HG03159 (cell line): ENCODE measurements at regions not wholly inside any gene's neighbourhood (a gene's known extent, or its start where the extent isn't known, plus 50 kb on each side); places are given as distances from the start of the nearest gene placed in this dataset.

Experiments
- ATAC-seq: cut with Tn5 transposase; IDR thresholded peaks from one replicate; pipeline ENCODE4 v1.9.1; 2021; ENCODE audit warnings: mild to moderate bottlenecking, moderate library complexity; ENCODE audit not compliant: unreplicated experiment

- no peak for ATAC-seq
Observed at GRCh38 chr2:173629076-173629475, 274.4 kb downstream of the CDCA7 start.

DNA sequence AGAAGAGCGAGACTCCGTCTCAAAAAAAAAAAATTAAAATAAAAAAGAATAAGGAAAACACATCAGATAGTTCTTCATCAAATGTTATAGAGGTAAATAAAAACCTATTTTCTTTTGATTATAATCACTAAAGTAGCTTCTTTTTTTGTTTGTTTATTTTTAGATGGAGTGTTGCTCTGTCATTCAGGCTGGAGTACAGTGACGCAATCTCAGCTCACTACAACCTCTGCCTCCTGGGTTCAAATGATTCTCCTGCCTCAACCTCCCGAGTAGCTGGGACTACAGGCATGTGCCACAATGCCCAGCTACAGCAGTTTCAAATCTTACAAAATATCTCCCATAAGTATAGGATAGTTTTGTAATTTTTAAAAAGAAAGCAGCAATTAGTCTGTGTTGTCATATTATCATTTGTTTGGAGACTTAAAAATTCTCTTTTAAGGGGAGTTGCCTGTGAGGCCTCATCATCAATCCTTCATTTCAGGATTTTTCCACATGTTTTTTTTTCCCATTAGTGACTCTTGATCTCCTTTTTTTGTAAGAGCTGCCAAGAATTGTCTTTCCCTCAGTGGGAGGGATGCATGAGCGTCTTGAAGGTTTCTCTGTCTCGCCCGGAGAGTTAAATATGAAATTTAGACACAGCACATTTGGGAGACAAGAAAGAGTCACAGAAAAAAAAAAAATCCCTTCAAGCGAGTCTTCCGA lies 275.9 kb downstream of the CDCA7 start:
- no peak for ATAC-seq

GRCh38 chr2:173631127-173631460 lies 276.4 kb downstream of the CDCA7 start:
- ATAC-seq = no peak

GRCh38 chr2:173644146-173644545 lies 289.5 kb downstream of the CDCA7 start:
- ATAC-seq = no peak

GRCh38 chr2:173647681-173648311 lies 293.1 kb downstream of the CDCA7 start:
- no peak for ATAC-seq

- no peak for ATAC-seq
Observed at GRCh38 chr2:173648816-173649215, 294.1 kb downstream of the CDCA7 start.

- ATAC-seq = no peak
Observed at GRCh38 chr2:173649527-173650219, 295.0 kb downstream of the CDCA7 start.

GRCh38 chr2:173651891-173652290 lies 297.2 kb downstream of the CDCA7 start:
- no peak for ATAC-seq

- ATAC-seq = no peak
Observed at GRCh38 chr2:173652311-173652710, 297.6 kb downstream of the CDCA7 start.

GRCh38 chr2:173652767-173653431 lies 298.2 kb downstream of the CDCA7 start:
- no peak for ATAC-seq

- ATAC-seq = no peak
Observed at GRCh38 chr2:173653432-173653805, 298.7 kb downstream of the CDCA7 start.

- ATAC-seq = no peak
Observed at GRCh38 chr2:173654161-173654895, 299.7 kb downstream of the CDCA7 start.

GRCh38 chr2:173654896-173655265 lies 300.2 kb downstream of the CDCA7 start:
- ATAC-seq = no peak

DNA sequence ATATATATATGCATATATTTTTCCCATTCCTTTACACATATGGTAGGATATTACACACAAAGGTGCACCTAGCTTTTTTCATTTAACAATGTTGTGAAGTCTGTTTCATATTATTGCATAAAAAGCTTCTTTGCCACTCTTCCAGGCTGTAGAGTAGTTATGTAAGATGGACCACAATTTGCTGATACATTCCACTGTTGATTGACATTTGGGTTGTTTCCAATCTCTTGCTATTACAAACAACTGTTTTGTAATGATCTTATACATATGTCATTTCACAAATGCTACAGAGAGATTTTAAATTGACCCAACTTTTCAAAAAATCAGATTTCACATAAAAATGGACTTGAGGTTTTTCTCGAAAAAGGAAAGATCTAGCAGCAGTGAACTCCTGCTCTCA lies 301.4 kb downstream of the CDCA7 start:
- no peak for ATAC-seq

- no peak for ATAC-seq
Observed at GRCh38 chr2:173657996-173658717, 303.5 kb downstream of the CDCA7 start.

DNA sequence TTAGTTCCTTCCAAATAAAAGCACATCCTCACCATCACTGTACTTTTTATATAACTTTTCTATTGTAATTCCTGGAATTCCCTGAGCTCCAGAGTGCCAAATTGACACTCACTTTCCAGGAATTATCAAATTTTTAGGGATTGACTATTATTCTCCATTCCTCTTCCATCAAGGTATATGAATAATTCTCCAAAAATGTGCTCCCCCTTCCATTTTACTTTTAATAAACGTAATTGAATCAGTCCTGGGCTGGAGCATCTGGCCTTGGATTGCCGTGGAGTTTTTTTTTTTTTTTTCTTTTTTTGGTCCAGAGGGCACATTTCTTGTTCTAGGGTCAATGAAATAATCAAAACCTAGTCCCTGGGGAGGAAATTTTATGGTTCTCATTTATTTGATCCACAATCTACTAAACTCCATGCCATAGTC lies 304.3 kb downstream of the CDCA7 start:
- ATAC-seq = no peak

GRCh38 chr2:173659509-173659908 lies 304.8 kb downstream of the CDCA7 start:
- no peak for ATAC-seq

DNA sequence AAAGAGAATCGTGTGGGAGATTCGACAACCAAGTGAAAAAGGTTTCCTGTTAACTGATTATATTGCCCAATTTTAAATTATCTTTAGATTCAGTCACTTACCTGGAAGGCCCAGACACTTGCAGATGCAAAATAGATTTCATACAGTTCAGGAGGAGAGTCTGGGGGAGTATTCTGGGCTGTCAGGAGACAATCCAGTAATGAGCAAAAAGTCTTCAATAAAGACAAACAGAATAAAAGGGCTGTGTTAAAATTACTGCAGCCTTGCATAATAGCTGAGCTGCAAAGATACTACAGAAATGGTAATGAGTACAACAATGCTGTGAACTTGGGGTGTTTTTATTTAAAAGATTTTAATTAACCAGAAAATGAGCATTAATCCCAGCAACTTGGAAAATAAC lies 303.6 kb downstream of the SP3 start:
- no peak for ATAC-seq

- no peak for ATAC-seq
Observed at GRCh38 chr2:173663353-173663752, 301.8 kb downstream of the SP3 start.

GRCh38 chr2:173663835-173664512 lies 301.2 kb downstream of the SP3 start:
- no peak for ATAC-seq
